B cell (primary cell): ENCODE measurements at regions not wholly inside any gene's neighbourhood (a gene's known extent, or its start where the extent isn't known, plus 50 kb on each side); places are given as distances from the start of the nearest gene placed in this dataset.

Experiments
- ATAC-seq: fragments of 200-7000 bp; cut with Tn5 transposase; one replicate; pipeline ENCODE4 v1.10.0; 2021; ENCODE audit warnings: low read depth, mild to moderate bottlenecking, moderate number of reproducible peaks, moderate library complexity
- CTCF ChIA-PET: fragments of 350-600 bp; sonication (Branson Sonifier 250); formaldehyde crosslinking; loops from one replicate; lab custom pipeline; 2021; ENCODE audit warnings: antibody characterized with exemption, inconsistent platforms; lab: Charles Lee
- POLR2A ChIA-PET: fragments of 350-600 bp; sonication (Branson Sonifier 250); formaldehyde crosslinking; loops from one replicate; lab custom pipeline; 2021; ENCODE audit warnings: antibody characterized with exemption; lab: Charles Lee
- DNase-seq: peaks from one replicate; pipeline ENCODE4 v3.0.0; 2013
- H2AFZ ChIP-seq: 2 replicates; pipeline ENCODE4 v1.6.1; 2012; ENCODE audit warnings: mild to moderate bottlenecking, low read depth, low read length; ENCODE audit not compliant: insufficient read depth, poor library complexity, severe bottlenecking
- H3K27ac ChIP-seq, 2 donors: 1 replicate in 1 of 2; 2 replicates in 1 of 2; pipeline ENCODE4 v1.5.1; 2012 to 2013; ENCODE audit warnings: low read length in 2 of 2, mild to moderate bottlenecking in 2 of 2, moderate library complexity in 1 of 2
- H3K27me3 ChIP-seq, 4 experiments: fragments of 200-600 bp in 1 of 4; sonication (generic) in 1 of 4; replicated peaks in 1 of 4; 1 replicate in 2 of 4; 2 replicates in 2 of 4; pipeline versions ENCODE4 v1.6.1 to v1.7.0; 2013 to 2016; ENCODE audit warnings: low read length in 3 of 4, mild to moderate bottlenecking in 2 of 4, mixed read lengths in 1 of 4, moderate library complexity in 1 of 4; ENCODE audit not compliant: insufficient read depth in 4 of 4, control insufficient read depth in 3 of 4; ENCODE audit errors: control extremely low read depth in 1 of 4
- H3K36me3 ChIP-seq, 2 experiments: replicated peaks in 1 of 2; 1 replicate in 1 of 2; 2 replicates in 1 of 2; pipeline versions ENCODE4 v1.6.1 to v1.7.1; 2013; ENCODE audit warnings: low read length in 1 of 2; ENCODE audit not compliant: insufficient read depth in 2 of 2, control insufficient read depth in 1 of 2; ENCODE audit errors: control extremely low read depth in 1 of 2, extremely low read depth in 1 of 2
- H3K4me1 ChIP-seq, 2 donors: fragments of 200-600 bp in 1 of 2; sonication (generic) in 1 of 2; 1 replicate in 1 of 2; 2 replicates in 1 of 2; pipeline versions ENCODE4 v1.5.1 to v1.6.1; 2013 to 2017; ENCODE audit warnings: low read length in 2 of 2; ENCODE audit not compliant: control insufficient read depth in 2 of 2, insufficient read depth in 2 of 2
- H3K4me2 ChIP-seq: replicated peaks from 2 replicates; pipeline ENCODE3; 2012; ENCODE audit warnings: mild to moderate bottlenecking, low read depth, low read length; ENCODE audit not compliant: poor library complexity, severe bottlenecking
- H3K4me3 ChIP-seq, 5 experiments: fragments of 200-600 bp in 1 of 5; sonication (generic) in 1 of 5; 1 replicate in 3 of 5; 2 replicates in 2 of 5; pipeline versions ENCODE4 v1.5.1 to v1.7.0; 2011 to 2016; ENCODE audit warnings: low read length in 4 of 5, mild to moderate bottlenecking in 4 of 5, low read depth in 2 of 5, control low read depth in 1 of 5, moderate library complexity in 1 of 5; ENCODE audit not compliant: insufficient read depth in 1 of 5; ENCODE audit errors: control extremely low read depth in 1 of 5, extremely low read depth in 1 of 5
- H3K79me2 ChIP-seq: fragments of 200-600 bp; sonication (generic); one replicate; pipeline ENCODE4 v1.6.0; 2016; ENCODE audit warnings: low read length; ENCODE audit not compliant: control insufficient read depth, insufficient read depth
- H3K9ac ChIP-seq: fragments of 200-600 bp; sonication (generic); 2 replicates; pipeline ENCODE4 v1.6.1; 2017; ENCODE audit warnings: mild to moderate bottlenecking, low read length, moderate library complexity
- H3K9me3 ChIP-seq, 3 donors: one replicate each; pipeline versions ENCODE4 v1.6.1 to v1.7.1; 2013; ENCODE audit warnings: low read length in 2 of 3; ENCODE audit not compliant: control insufficient read depth in 2 of 3, insufficient read depth in 1 of 3; ENCODE audit errors: control extremely low read depth in 1 of 3
- H4K20me1 ChIP-seq: 2 replicates; pipeline ENCODE4 v1.6.0; 2012; ENCODE audit warnings: mild to moderate bottlenecking, low read length; ENCODE audit not compliant: insufficient read depth, control insufficient read depth, poor library complexity, severe bottlenecking
- H3K27ac Mint-ChIP-seq: one replicate; pipeline ENCODE4 v1.8.0; 2021; ENCODE audit warnings: mixed read lengths
- H3K27me3 Mint-ChIP-seq: one replicate; pipeline ENCODE4 v1.8.0; 2021; ENCODE audit warnings: mixed read lengths
- H3K4me1 Mint-ChIP-seq: one replicate; pipeline ENCODE4 v1.8.0; 2021; ENCODE audit warnings: mixed read lengths
- H3K4me3 Mint-ChIP-seq: one replicate; pipeline ENCODE4 v1.8.0; 2021; ENCODE audit warnings: mixed read lengths
- H3K9me3 Mint-ChIP-seq: one replicate; pipeline ENCODE4 v1.8.0; 2022; ENCODE audit warnings: mixed read lengths; ENCODE audit not compliant: insufficient read depth
- EZH2 ChIP-seq: IDR thresholded peaks from 2 replicates; pipeline ENCODE4 v1.6.1; 2012; ENCODE audit warnings: borderline replicate concordance, low read depth, mild to moderate bottlenecking, moderate library complexity, low read length; ENCODE audit not compliant: insufficient read depth, poor library complexity, severe bottlenecking
- WGBS: methylation state at CpG from one replicate; pipeline ENCODE4 v1.1.5; 2013; ENCODE audit warnings: missing lambda C conversion rate; ENCODE audit not compliant: insufficient coverage; 5-methylcytosine and 5-hydroxymethylcytosine counted together
- intact Hi-C: fragments of 100-400 bp; cut with micrococcal nuclease; formaldehyde crosslinking; loops from one replicate; pipeline ENCODE4 v1.10.0; 2022
- TF ChIP-seq, protein P1 (sequence below): fragments of 200-600 bp; IDR thresholded peaks from one replicate; pipeline ENCODE4 v1.8.0; 2022; ENCODE audit warnings: antibody characterized with exemption, mild to moderate bottlenecking

DNA sequence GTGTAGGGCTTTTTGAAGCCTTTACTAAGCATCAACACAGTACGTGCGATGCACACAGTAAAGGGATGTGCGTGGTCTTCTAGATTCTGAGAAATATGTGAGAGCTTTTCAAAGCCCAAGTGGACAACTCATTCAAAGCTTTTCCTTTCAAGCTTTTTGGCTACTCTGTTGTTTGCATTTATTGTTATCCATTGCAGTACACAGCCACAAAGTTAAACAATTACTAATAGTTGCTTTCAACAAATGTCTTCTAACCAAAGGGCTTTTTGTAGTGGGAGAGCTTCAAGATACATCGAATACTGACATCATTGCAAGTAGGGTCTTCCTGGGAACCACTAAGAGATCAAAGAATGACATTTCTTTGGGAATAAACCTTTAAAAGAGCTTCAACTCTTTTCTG is 97.9 kb upstream of the ETV3 start:
- H3K9me3 ChIP-seq = no peaks in the 10 kb centered on the region
- H3K4me3 ChIP-seq = no peak overlapping the region
- H3K9ac ChIP-seq = no peak overlapping the region
- ATAC-seq = no peak
- intact Hi-C loops = no loop called here
- Mint-ChIP-seq H3K4me3 (no peak overlapping the region), H3K27ac (no peak overlapping the region), H3K27me3 (peaks cover 16% of the 10 kb centered on the region), H3K9me3 (no peaks in the 10 kb centered on the region), H3K4me1 (no peaks in the 10 kb centered on the region)
- DNase-seq = no peak
- TF ChIP-seq, protein P1, sequence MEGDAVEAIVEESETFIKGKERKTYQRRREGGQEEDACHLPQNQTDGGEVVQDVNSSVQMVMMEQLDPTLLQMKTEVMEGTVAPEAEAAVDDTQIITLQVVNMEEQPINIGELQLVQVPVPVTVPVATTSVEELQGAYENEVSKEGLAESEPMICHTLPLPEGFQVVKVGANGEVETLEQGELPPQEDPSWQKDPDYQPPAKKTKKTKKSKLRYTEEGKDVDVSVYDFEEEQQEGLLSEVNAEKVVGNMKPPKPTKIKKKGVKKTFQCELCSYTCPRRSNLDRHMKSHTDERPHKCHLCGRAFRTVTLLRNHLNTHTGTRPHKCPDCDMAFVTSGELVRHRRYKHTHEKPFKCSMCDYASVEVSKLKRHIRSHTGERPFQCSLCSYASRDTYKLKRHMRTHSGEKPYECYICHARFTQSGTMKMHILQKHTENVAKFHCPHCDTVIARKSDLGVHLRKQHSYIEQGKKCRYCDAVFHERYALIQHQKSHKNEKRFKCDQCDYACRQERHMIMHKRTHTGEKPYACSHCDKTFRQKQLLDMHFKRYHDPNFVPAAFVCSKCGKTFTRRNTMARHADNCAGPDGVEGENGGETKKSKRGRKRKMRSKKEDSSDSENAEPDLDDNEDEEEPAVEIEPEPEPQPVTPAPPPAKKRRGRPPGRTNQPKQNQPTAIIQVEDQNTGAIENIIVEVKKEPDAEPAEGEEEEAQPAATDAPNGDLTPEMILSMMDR = no peak
- TF ChIP-seq EZH2 = no peak
- WGBS = 100% methylated on average over 1 of the region's 4 CpGs
- no peak overlapping the region for H2AFZ ChIP-seq
- H3K27ac ChIP-seq = no peak overlapping the region
- H4K20me1 ChIP-seq = no peaks in the 10 kb centered on the region
- ChIA-PET CTCF (no interaction called here), POLR2A (no interaction called here)
- H3K79me2 ChIP-seq = no peaks in the 10 kb centered on the region
- H3K4me1 ChIP-seq = no peaks in the 10 kb centered on the region
- peaks cover 0 to 6% (median 0%) of the 10 kb centered on the region in 4 experiments for H3K27me3 ChIP-seq
- H3K36me3 ChIP-seq = no peaks in the 10 kb centered on the region
- no peak overlapping the region for H3K4me2 ChIP-seq

DNA sequence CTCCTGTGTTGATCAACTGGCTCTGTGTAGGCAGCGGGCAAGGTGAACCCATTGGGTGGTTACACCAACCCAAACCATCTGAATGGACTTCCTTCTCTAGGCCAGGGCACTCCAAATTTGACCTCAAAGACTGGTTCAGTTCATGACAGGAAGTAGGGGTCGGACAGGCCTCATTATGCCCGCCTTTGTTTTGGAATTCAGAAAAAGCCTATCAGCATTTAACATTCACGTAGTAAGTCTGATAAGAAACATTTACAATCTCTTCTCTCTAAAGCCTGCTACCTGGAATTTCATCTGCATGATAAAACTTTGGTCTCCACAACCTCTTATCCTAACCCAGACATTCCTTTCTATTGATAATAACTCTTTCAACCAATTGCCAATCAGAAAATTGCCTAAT is 97.1 kb upstream of the ETV3 start:
- no peak overlapping the region for H3K9ac ChIP-seq
- no peak for DNase-seq
- TF ChIP-seq EZH2 = no peak
- TF ChIP-seq, protein P1 = no peak
- H4K20me1 ChIP-seq = no peaks in the 10 kb centered on the region
- CTCF ChIA-PET = no interaction called here
- H3K4me2 ChIP-seq = no peak overlapping the region
- no peaks in the 10 kb centered on the region for H3K9me3 ChIP-seq
- 92% methylated on average over 3 of the region's 4 CpGs for WGBS
- H3K36me3 ChIP-seq = no peaks in the 10 kb centered on the region
- POLR2A ChIA-PET = no interaction called here
- H3K79me2 ChIP-seq = no peaks in the 10 kb centered on the region
- H3K27ac ChIP-seq = no peak overlapping the region
- ATAC-seq = no peak
- no peak overlapping the region for H3K27ac Mint-ChIP-seq
- H3K9me3 Mint-ChIP-seq = no peaks in the 10 kb centered on the region
- H2AFZ ChIP-seq = no peak overlapping the region
- H3K4me1 Mint-ChIP-seq = no peaks in the 10 kb centered on the region
- H3K27me3 Mint-ChIP-seq = peaks cover 17% of the 10 kb centered on the region
- H3K4me3 Mint-ChIP-seq = no peak overlapping the region
- H3K27me3 ChIP-seq = peaks cover 0 to 6% (median 0%) of the 10 kb centered on the region in 4 experiments
- intact Hi-C loops = no loop called here
- H3K4me1 ChIP-seq = no peaks in the 10 kb centered on the region
- no peak overlapping the region for H3K4me3 ChIP-seq
